Karpas-422 (cell line): ENCODE measurements at regions not wholly inside any gene's neighbourhood (a gene's known extent, or its start where the extent isn't known, plus 50 kb on each side); places are given as distances from the start of the nearest gene placed in this dataset.

Experiments used
- DNase-seq: peaks from one replicate; pipeline ENCODE4 v3.0.0-alpha.2; 2015
- H2AFZ ChIP-seq: fragments of 200-600 bp; sonication (generic); 2 replicates; pipeline ENCODE4 v1.6.1; 2014; ENCODE audit warnings: antibody characterized with exemption, low read length, mixed read lengths
- H3K27ac ChIP-seq: fragments of 200-600 bp; sonication (generic); 2 replicates; pipeline ENCODE4 v1.5.1; 2014; ENCODE audit warnings: mild to moderate bottlenecking, low read length, moderate library complexity
- H3K27me3 ChIP-seq: fragments of 200-600 bp; sonication (generic); 2 replicates; pipeline ENCODE4 v1.6.1; 2014; ENCODE audit warnings: low read length, mixed read lengths
- H3K36me3 ChIP-seq: fragments of 200-600 bp; sonication (generic); 2 replicates; pipeline ENCODE4 v1.6.1; 2014; ENCODE audit warnings: low read length, mixed read lengths; ENCODE audit not compliant: insufficient read depth
- H3K4me1 ChIP-seq: fragments of 200-600 bp; sonication (generic); 2 replicates; pipeline ENCODE4 v1.6.1; 2014; ENCODE audit warnings: mild to moderate bottlenecking, low read length, mixed read lengths
- H3K4me2 ChIP-seq: fragments of 200-600 bp; sonication (generic); 2 replicates; pipeline ENCODE4 v1.6.1; 2014; ENCODE audit warnings: low read length, low read depth, mild to moderate bottlenecking; ENCODE audit not compliant: poor library complexity, severe bottlenecking
- H3K4me3 ChIP-seq: fragments of 200-600 bp; sonication (generic); 2 replicates; pipeline ENCODE4 v1.5.1; 2014; ENCODE audit warnings: mild to moderate bottlenecking, antibody characterized with exemption, low read length, mixed read lengths
- H3K79me2 ChIP-seq: fragments of 200-600 bp; sonication (generic); 2 replicates; pipeline ENCODE4 v1.6.1; 2014; ENCODE audit warnings: mild to moderate bottlenecking, low read length, mixed read lengths
- H3K9ac ChIP-seq: fragments of 200-600 bp; sonication (generic); 2 replicates; pipeline ENCODE4 v1.6.0; 2014; ENCODE audit warnings: low read length
- H3K9me2 ChIP-seq: fragments of 200-600 bp; sonication (generic), shearing (Covaris generic); replicated peaks from 2 replicates; pipeline ENCODE4 v1.6.0; 2014; ENCODE audit warnings: mild to moderate bottlenecking, low read length, moderate library complexity; ENCODE audit not compliant: insufficient read depth
- H3K9me3 ChIP-seq: fragments of 300-700, 200-600 bp; sonication (generic); 2 replicates; pipeline ENCODE4 v1.6.1; 2014; ENCODE audit warnings: low read length, mixed read lengths
- H4K20me1 ChIP-seq: fragments of 200-600 bp; sonication (generic); 2 replicates; pipeline ENCODE4 v1.6.1; 2014; ENCODE audit warnings: mild to moderate bottlenecking, antibody characterized with exemption, low read length, low read depth; ENCODE audit not compliant: insufficient read depth

DNA sequence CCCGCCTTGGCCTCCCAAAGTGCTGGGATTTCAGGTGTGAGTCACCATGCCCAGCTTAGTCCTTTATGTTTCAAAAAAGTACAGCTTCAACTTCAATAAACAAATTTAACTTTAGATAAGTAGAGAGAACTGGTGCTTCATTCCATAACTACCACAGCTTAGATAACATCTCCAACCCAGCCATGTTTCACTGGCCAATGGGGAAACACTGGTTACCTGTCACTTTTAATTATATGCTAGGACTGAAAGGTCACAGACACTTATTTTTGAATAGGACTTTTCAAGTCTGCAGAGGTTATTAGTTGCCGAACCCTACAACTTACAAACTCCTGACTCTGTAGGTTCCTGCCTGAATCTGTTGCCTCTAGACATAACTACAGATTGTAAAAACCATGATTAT lies 56.5 kb upstream of the ST6GALNAC3 start:
- Histone ChIP-seq H3K4me1 (peaks cover under 1% of the 10 kb centered on the region; the same call in 1 of the 2 replicates), H3K27ac (no peak overlapping the region), H3K4me2 (no peak overlapping the region), H3K36me3 (no peaks in the 10 kb centered on the region), H3K79me2 (no peaks in the 10 kb centered on the region), H2AFZ (no peak overlapping the region), H3K4me3 (no peak overlapping the region), H4K20me1 (no peaks in the 10 kb centered on the region), H3K9ac (no peak overlapping the region), H3K9me2 (no peaks in the 10 kb centered on the region), H3K9me3 (no peaks in the 10 kb centered on the region), H3K27me3 (no peaks in the 10 kb centered on the region)
- DNase-seq, result no peak

DNA sequence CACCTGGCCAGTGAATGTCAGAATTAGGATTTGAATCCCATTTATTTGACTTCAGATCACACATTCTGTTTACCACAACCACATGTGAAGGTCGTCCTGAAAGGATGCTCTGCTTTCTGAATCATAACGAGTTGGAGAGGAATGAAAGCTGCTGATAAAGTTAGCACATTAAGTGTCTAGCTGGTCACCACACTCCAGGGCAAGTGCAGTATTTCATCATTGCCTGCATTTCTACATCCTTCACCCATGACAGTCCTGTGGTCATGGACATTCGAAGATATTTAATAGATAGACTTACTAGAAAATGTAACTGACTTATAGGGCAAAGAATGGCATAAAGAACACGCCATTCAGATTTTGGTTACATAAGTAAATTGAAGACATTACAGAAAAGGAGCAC lies 52.7 kb upstream of the ST6GALNAC3 start:
- H3K27ac ChIP-seq, result no peak overlapping the region
- H3K4me2 ChIP-seq, result no peak overlapping the region
- H2AFZ ChIP-seq, result no peak overlapping the region
- H3K27me3 ChIP-seq, result no peaks in the 10 kb centered on the region
- no peaks in the 10 kb centered on the region for H3K79me2 ChIP-seq
- no peaks in the 10 kb centered on the region for H3K36me3 ChIP-seq
- no peaks in the 10 kb centered on the region for H4K20me1 ChIP-seq
- H3K9me2 ChIP-seq, result no peaks in the 10 kb centered on the region
- H3K4me3 ChIP-seq, result no peak overlapping the region
- H3K4me1 ChIP-seq, result no peaks in the 10 kb centered on the region
- DNase-seq, result no peak
- no peak overlapping the region for H3K9ac ChIP-seq
- no peaks in the 10 kb centered on the region for H3K9me3 ChIP-seq

DNA sequence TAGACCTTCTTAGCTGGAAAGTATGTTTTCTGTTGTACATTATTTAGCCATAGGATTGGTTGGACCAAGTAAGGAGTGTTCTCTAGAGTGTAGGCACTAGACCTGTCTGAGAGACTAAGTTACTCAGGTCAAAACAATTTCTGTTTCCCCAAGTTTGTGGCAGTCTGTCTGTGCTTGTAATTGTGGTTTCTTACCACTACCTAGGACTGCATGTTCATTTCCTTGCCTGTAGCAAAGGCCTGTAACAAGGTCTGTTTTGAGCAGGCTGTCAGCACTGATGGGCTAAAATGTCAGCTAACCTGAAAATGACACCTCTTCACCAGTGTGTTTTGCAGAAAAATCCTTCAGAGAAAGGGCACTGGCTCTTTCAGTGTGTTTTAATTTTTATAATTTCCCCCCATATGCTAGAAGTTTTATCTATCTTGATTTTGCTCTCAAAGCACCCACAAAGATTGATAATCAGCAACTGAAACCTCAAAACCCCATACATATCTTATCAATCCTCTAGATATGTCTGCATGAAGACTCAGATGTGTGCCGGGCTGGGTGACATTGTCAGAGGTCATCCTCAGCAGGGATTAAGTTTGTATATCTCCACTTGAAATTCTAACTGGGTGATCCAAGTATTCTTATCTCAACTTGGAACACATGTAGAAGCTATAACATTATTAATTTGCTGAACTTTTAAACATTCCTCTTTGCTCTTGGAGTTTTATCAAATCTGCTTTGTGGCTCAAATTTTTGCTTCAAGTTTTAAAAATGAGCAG lies 50.7 kb upstream of the ST6GALNAC3 start:
- Histone ChIP-seq H4K20me1 (no peaks in the 10 kb centered on the region), H3K4me3 (no peak overlapping the region), H3K27me3 (no peaks in the 10 kb centered on the region), H3K9me3 (no peaks in the 10 kb centered on the region), H3K9ac (no peak overlapping the region), H3K4me2 (no peak overlapping the region), H2AFZ (no peak overlapping the region), H3K4me1 (no peaks in the 10 kb centered on the region), H3K36me3 (no peaks in the 10 kb centered on the region), H3K9me2 (no peaks in the 10 kb centered on the region), H3K27ac (no peak overlapping the region), H3K79me2 (no peaks in the 10 kb centered on the region)
- no peak for DNase-seq
